SK-N-SH (cell line): ENCODE measurements at regions not wholly inside any gene's neighbourhood (a gene's known extent, or its start where the extent isn't known, plus 50 kb on each side); places are given as distances from the start of the nearest gene placed in this dataset.

Experiments used
- CTCF ChIA-PET: fragments of 300-600, 350-600 bp; formaldehyde crosslinking; extraction: SDS; loops from one replicate; lab custom pipeline; 2021; lab: Yijun Ruan, JAX
- POLR2A ChIA-PET: fragments of 350-600 bp; sonication (Branson Sonifier 250); formaldehyde crosslinking; extraction: SDS; loops from one replicate; lab custom pipeline; 2020; ENCODE audit warnings: antibody characterized with exemption, inconsistent platforms; lab: Yijun Ruan, JAX
- DNase-seq: peaks from one replicate; pipeline ENCODE4 v3.0.0; 2012
- H2AFZ ChIP-seq: fragments of 200-600 bp; sonication (generic); 2 replicates; pipeline ENCODE4 v1.8.1; 2016; ENCODE audit warnings: antibody characterized with exemption, mild to moderate bottlenecking, low read depth
- H3F3A ChIP-seq: fragments of 200-600 bp; sonication (generic); replicated peaks from 2 replicates; pipeline ENCODE3; 2016; ENCODE audit warnings: antibody characterized with exemption, mild to moderate bottlenecking; ENCODE audit not compliant: insufficient read depth
- H3K27ac ChIP-seq, 2 experiments: fragments of 200-500 bp in 1 of 2; fragments of 200-600 bp in 1 of 2; sonication (Bioruptor generic) in 1 of 2; sonication (generic), shearing (Covaris generic) in 1 of 2; 2 replicates each; pipeline versions ENCODE4 v1.5.1 to v1.6.1; 2014 to 2016; ENCODE audit warnings: low read depth in 2 of 2, inconsistent platforms in 1 of 2, low read length in 1 of 2, mild to moderate bottlenecking in 1 of 2, mixed read lengths in 1 of 2
- H3K27me3 ChIP-seq: fragments of 200-600 bp; sonication (generic), shearing (Covaris generic); 2 replicates; pipeline ENCODE4 v1.6.1; 2016; ENCODE audit warnings: mixed run types; ENCODE audit not compliant: insufficient read depth
- H3K36me3 ChIP-seq, 2 experiments: fragments of 200-500 bp in 1 of 2; fragments of 200-600 bp in 1 of 2; sonication (Bioruptor generic) in 1 of 2; sonication (generic) in 1 of 2; replicated peaks in 1 of 2; 2 replicates each; pipeline versions ENCODE3 to v1.5.1; 2014 to 2016; ENCODE audit warnings: low read length in 1 of 2, mild to moderate bottlenecking in 1 of 2; ENCODE audit not compliant: insufficient read depth in 2 of 2, control insufficient read depth in 1 of 2
- H3K4me1 ChIP-seq, 2 experiments: fragments of 200-500 bp in 1 of 2; fragments of 200-600 bp in 1 of 2; sonication (Bioruptor generic) in 1 of 2; sonication (generic), shearing (Covaris generic) in 1 of 2; 2 replicates each; pipeline versions ENCODE4 v1.5.1 to v1.6.1; 2014 to 2016; ENCODE audit warnings: low read depth in 1 of 2, low read length in 1 of 2, mixed run types in 1 of 2; ENCODE audit not compliant: insufficient read depth in 2 of 2, control insufficient read depth in 1 of 2
- H3K4me2 ChIP-seq: fragments of 200-600 bp; sonication (generic), shearing (Covaris generic); 2 replicates; pipeline ENCODE4 v1.6.1; 2017; ENCODE audit warnings: mixed run types
- H3K4me3 ChIP-seq, 2 experiments: fragments of 200-500 bp in 1 of 2; fragments of 200-600 bp in 1 of 2; sonication (Bioruptor generic) in 1 of 2; sonication (generic), shearing (Covaris generic) in 1 of 2; 2 replicates each; pipeline versions ENCODE4 v1.5.1 to v1.8.1; 2014 to 2016; ENCODE audit warnings: low read depth in 2 of 2, inconsistent platforms in 1 of 2, low read length in 1 of 2, mild to moderate bottlenecking in 1 of 2, mixed read lengths in 1 of 2, moderate library complexity in 1 of 2
- H3K79me2 ChIP-seq: fragments of 200-600 bp; sonication (generic); 2 replicates; pipeline ENCODE4 v1.8.1; 2017; ENCODE audit warnings: mild to moderate bottlenecking; ENCODE audit not compliant: insufficient read depth
- H3K9ac ChIP-seq: fragments of 200-600 bp; sonication (generic); 2 replicates; pipeline ENCODE4 v1.6.1; 2017; ENCODE audit warnings: mixed run types
- H3K9me2 ChIP-seq: fragments of 200-600 bp; sonication (generic); 2 replicates; pipeline ENCODE4 v1.6.1; 2017; ENCODE audit warnings: mixed run types
- H3K9me3 ChIP-seq: fragments of 200-600 bp; sonication (generic); 2 replicates; pipeline ENCODE4 v1.6.1; 2017; ENCODE audit warnings: mixed run types, mild to moderate bottlenecking, moderate library complexity
- H4K20me1 ChIP-seq: fragments of 200-600 bp; sonication (generic); 2 replicates; pipeline ENCODE4 v1.6.1; 2017; ENCODE audit warnings: mild to moderate bottlenecking, mixed run types; ENCODE audit not compliant: insufficient read depth
- EZH2phosphoT487 ChIP-seq: fragments of 200-600 bp; sonication (generic); IDR thresholded peaks from 2 replicates; pipeline ENCODE4 v1.6.1; 2017; ENCODE audit warnings: low read depth, mixed run types, mild to moderate bottlenecking, antibody characterized with exemption, moderate library complexity, borderline replicate concordance
- FOXJ3 ChIP-seq: sonication (generic); formaldehyde crosslinking; IDR thresholded peaks from 2 replicates; pipeline ENCODE4 v1.5.1; 2020; ENCODE audit warnings: mild to moderate bottlenecking, missing genetic modification reagents
- JUND ChIP-seq: IDR thresholded peaks from 2 replicates; pipeline ENCODE4 v1.4.0; 2012
- MEF2A ChIP-seq: IDR thresholded peaks from 2 replicates; pipeline ENCODE4 v1.4.0; 2012; ENCODE audit warnings: low read depth, borderline replicate concordance
- MXI1 ChIP-seq: IDR thresholded peaks from 2 replicates; pipeline ENCODE4 v1.6.1; 2012; ENCODE audit warnings: mild to moderate bottlenecking, low read depth, low read length, improper control_type of control experiment
- NFIC ChIP-seq: IDR thresholded peaks from 2 replicates; pipeline ENCODE4 v1.4.0; 2012; ENCODE audit warnings: borderline replicate concordance
- RCOR1 ChIP-seq: fragments of 150-350 bp; IDR thresholded peaks from 2 replicates; pipeline ENCODE4 v1.6.1; 2017; ENCODE audit warnings: antibody characterized with exemption, low read length
- RXRA ChIP-seq: IDR thresholded peaks from 2 replicates; pipeline ENCODE4 v1.4.0; 2012; ENCODE audit warnings: low read depth, mild to moderate bottlenecking, borderline replicate concordance
- SMC3 ChIP-seq: IDR thresholded peaks from 2 replicates; pipeline ENCODE4 v1.6.1; 2012; ENCODE audit warnings: low read depth, low read length, improper control_type of control experiment
- WGBS: methylation state at CpG from one replicate; pipeline ENCODE4 v1.1.6; 2017; ENCODE audit warnings: low lambda C conversion rate; 5-methylcytosine and 5-hydroxymethylcytosine counted together
- TF ChIP-seq, protein P1 (sequence below): IDR thresholded peaks from 2 replicates; pipeline ENCODE4 v1.4.0; 2012; ENCODE audit warnings: low read depth, borderline replicate concordance
- TF ChIP-seq, protein P2 (sequence below): fragments of 150-350 bp; IDR thresholded peaks from 2 replicates; pipeline ENCODE4 v1.6.1; 2016; ENCODE audit warnings: mild to moderate bottlenecking, low read depth, low read length
- TF ChIP-seq, protein P3 (sequence below): IDR thresholded peaks from 2 replicates; pipeline ENCODE4 v1.6.1; 2012; ENCODE audit warnings: mild to moderate bottlenecking, low read depth, low read length, moderate library complexity
- TF ChIP-seq, protein P4 (sequence below): IDR thresholded peaks from 2 replicates; pipeline ENCODE4 v1.4.0; 2012; ENCODE audit warnings: low read depth

DNA sequence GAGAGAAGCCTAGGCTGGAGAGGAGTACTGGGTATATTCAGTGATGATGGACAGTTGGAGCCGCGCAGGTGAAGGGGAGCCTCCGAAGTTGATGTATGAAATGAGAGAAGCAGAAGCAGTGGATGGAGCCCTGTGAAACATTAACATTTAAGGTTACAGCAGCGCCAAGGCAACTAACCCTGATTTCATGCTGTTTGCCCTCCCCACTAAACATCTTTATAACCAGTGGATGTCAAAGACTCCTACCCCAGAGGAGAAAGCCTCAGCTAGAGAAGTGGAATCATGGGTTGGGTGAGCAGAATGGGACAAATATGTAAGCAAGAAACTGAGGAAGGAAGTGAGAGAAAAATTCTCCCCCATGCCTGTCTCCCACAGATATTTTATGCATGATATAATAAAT lies 92.0 kb upstream of the NMNAT3 start:
- TF ChIP-seq RXRA (no peak), NFIC (no peak), FOXJ3 (no peak), SMC3 (no peak), MXI1 (no peak), EZH2phosphoT487 (no peak), MEF2A (no peak), RCOR1 (no peak), JUND (no peak)
- TF ChIP-seq, protein P1, sequence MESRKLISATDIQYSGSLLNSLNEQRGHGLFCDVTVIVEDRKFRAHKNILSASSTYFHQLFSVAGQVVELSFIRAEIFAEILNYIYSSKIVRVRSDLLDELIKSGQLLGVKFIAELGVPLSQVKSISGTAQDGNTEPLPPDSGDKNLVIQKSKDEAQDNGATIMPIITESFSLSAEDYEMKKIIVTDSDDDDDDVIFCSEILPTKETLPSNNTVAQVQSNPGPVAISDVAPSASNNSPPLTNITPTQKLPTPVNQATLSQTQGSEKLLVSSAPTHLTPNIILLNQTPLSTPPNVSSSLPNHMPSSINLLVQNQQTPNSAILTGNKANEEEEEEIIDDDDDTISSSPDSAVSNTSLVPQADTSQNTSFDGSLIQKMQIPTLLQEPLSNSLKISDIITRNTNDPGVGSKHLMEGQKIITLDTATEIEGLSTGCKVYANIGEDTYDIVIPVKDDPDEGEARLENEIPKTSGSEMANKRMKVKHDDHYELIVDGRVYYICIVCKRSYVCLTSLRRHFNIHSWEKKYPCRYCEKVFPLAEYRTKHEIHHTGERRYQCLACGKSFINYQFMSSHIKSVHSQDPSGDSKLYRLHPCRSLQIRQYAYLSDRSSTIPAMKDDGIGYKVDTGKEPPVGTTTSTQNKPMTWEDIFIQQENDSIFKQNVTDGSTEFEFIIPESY = no peak
- TF ChIP-seq, protein P2, sequence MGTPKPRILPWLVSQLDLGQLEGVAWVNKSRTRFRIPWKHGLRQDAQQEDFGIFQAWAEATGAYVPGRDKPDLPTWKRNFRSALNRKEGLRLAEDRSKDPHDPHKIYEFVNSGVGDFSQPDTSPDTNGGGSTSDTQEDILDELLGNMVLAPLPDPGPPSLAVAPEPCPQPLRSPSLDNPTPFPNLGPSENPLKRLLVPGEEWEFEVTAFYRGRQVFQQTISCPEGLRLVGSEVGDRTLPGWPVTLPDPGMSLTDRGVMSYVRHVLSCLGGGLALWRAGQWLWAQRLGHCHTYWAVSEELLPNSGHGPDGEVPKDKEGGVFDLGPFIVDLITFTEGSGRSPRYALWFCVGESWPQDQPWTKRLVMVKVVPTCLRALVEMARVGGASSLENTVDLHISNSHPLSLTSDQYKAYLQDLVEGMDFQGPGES = no peak
- TF ChIP-seq, protein P3, sequence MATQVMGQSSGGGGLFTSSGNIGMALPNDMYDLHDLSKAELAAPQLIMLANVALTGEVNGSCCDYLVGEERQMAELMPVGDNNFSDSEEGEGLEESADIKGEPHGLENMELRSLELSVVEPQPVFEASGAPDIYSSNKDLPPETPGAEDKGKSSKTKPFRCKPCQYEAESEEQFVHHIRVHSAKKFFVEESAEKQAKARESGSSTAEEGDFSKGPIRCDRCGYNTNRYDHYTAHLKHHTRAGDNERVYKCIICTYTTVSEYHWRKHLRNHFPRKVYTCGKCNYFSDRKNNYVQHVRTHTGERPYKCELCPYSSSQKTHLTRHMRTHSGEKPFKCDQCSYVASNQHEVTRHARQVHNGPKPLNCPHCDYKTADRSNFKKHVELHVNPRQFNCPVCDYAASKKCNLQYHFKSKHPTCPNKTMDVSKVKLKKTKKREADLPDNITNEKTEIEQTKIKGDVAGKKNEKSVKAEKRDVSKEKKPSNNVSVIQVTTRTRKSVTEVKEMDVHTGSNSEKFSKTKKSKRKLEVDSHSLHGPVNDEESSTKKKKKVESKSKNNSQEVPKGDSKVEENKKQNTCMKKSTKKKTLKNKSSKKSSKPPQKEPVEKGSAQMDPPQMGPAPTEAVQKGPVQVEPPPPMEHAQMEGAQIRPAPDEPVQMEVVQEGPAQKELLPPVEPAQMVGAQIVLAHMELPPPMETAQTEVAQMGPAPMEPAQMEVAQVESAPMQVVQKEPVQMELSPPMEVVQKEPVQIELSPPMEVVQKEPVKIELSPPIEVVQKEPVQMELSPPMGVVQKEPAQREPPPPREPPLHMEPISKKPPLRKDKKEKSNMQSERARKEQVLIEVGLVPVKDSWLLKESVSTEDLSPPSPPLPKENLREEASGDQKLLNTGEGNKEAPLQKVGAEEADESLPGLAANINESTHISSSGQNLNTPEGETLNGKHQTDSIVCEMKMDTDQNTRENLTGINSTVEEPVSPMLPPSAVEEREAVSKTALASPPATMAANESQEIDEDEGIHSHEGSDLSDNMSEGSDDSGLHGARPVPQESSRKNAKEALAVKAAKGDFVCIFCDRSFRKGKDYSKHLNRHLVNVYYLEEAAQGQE = no peak
- TF ChIP-seq, protein P4, sequence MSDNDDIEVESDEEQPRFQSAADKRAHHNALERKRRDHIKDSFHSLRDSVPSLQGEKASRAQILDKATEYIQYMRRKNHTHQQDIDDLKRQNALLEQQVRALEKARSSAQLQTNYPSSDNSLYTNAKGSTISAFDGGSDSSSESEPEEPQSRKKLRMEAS = no peak
- H3K27ac ChIP-seq = no peak overlapping the region
- H3K4me1 ChIP-seq = peaks cover 0 to 13% of the 10 kb centered on the region in 2 experiments; a peak in 1 of 4 replicates
- no peak overlapping the region for H2AFZ ChIP-seq
- no peaks in the 10 kb centered on the region for H3K9me3 ChIP-seq
- H3K9ac ChIP-seq = no peak overlapping the region
- no peaks in the 10 kb centered on the region for H3F3A ChIP-seq
- no peaks in the 10 kb centered on the region for H3K27me3 ChIP-seq
- H3K9me2 ChIP-seq = no peaks in the 10 kb centered on the region
- CTCF ChIA-PET = no interaction called here
- POLR2A ChIA-PET = no interaction called here
- WGBS = 60% methylated on average over 4 of the region's 4 CpGs
- no peak overlapping the region for H3K4me3 ChIP-seq
- no peak overlapping the region for H3K4me2 ChIP-seq
- H4K20me1 ChIP-seq = no peaks in the 10 kb centered on the region
- no peaks in the 10 kb centered on the region for H3K79me2 ChIP-seq
- DNase-seq = no peak
- no peaks in the 10 kb centered on the region for H3K36me3 ChIP-seq
